HEK293 (cell line): ENCODE measurements at regions not wholly inside any gene's neighbourhood (a gene's known extent, or its start where the extent isn't known, plus 50 kb on each side); places are given as distances from the start of the nearest gene placed in this dataset.

Experiments used
- CTCF ChIP-seq: fragments of 450-650 bp; formaldehyde crosslinking; IDR thresholded peaks from 2 replicates; pipeline ENCODE4 v1.5.1; 2016; ENCODE audit warnings: missing biosample characterization, missing genetic modification characterization
- OSR2 ChIP-seq: fragments of 450-650 bp; formaldehyde crosslinking; IDR thresholded peaks from 2 replicates; pipeline ENCODE4 v1.5.1; 2016; ENCODE audit warnings: missing biosample characterization, missing genetic modification characterization
- PATZ1 ChIP-seq: fragments of 450-650 bp; formaldehyde crosslinking; IDR thresholded peaks from 2 replicates; pipeline ENCODE4 v1.5.1; 2016; ENCODE audit warnings: missing biosample characterization, missing genetic modification characterization
- YY1 ChIP-seq: fragments of 450-650 bp; formaldehyde crosslinking; IDR thresholded peaks from 2 replicates; pipeline ENCODE4 v1.5.1; 2018; ENCODE audit warnings: missing biosample characterization, missing genetic modification characterization
- ZBTB21 ChIP-seq: fragments of 450-650 bp; formaldehyde crosslinking; IDR thresholded peaks from 2 replicates; pipeline ENCODE4 v1.5.1; 2017; ENCODE audit warnings: missing biosample characterization, missing genetic modification characterization
- ZNF132 ChIP-seq: fragments of 450-650 bp; formaldehyde crosslinking; IDR thresholded peaks from 2 replicates; pipeline ENCODE4 v1.5.1; 2017; ENCODE audit warnings: missing biosample characterization, missing genetic modification characterization, borderline replicate concordance
- ZNF501 ChIP-seq: fragments of 450-650 bp; formaldehyde crosslinking; IDR thresholded peaks from 2 replicates; pipeline ENCODE4 v1.5.1; 2016; ENCODE audit warnings: missing biosample characterization, missing genetic modification characterization
- ZNF596 ChIP-seq: fragments of 450-650 bp; IDR thresholded peaks from 2 replicates; pipeline ENCODE4 v1.5.0; 2018; ENCODE audit warnings: missing biosample characterization, mild to moderate bottlenecking, missing genetic modification characterization, moderate library complexity
- ZNF76 ChIP-seq: fragments of 450-650 bp; formaldehyde crosslinking; IDR thresholded peaks from 2 replicates; pipeline ENCODE4; 2016; ENCODE audit warnings: low read depth, missing biosample characterization, missing genetic modification characterization, borderline replicate concordance
- ZNF830 ChIP-seq: fragments of 450-650 bp; IDR thresholded peaks from 2 replicates; pipeline ENCODE4 v1.5.0; 2018; ENCODE audit warnings: missing biosample characterization, missing genetic modification characterization, low read depth, mild to moderate bottlenecking, moderate library complexity

GRCh38 chr3:34475851-34476250 lies 677.4 kb downstream of the PDCD6IP start:
- TF ChIP-seq ZNF76 (tag by site-specific recombination) (no peak), ZNF132 (tag by site-specific recombination) (no peak), ZNF830 (tag by site-specific recombination) (no peak), PATZ1 (tag by site-specific recombination) (no peak), OSR2 (tag by site-specific recombination) (no peak), ZNF501 (no peak), ZBTB21 (tag by site-specific recombination) (no peak), ZNF596 (no peak), CTCF (no peak), YY1 (tag by site-specific recombination) (no peak)
